ENCODE measurements at regions not wholly inside any gene's neighbourhood (a gene's known extent, or its start where the extent isn't known, plus 50 kb on each side); places are given as distances from the start of the nearest gene placed in this dataset.

DNA sequence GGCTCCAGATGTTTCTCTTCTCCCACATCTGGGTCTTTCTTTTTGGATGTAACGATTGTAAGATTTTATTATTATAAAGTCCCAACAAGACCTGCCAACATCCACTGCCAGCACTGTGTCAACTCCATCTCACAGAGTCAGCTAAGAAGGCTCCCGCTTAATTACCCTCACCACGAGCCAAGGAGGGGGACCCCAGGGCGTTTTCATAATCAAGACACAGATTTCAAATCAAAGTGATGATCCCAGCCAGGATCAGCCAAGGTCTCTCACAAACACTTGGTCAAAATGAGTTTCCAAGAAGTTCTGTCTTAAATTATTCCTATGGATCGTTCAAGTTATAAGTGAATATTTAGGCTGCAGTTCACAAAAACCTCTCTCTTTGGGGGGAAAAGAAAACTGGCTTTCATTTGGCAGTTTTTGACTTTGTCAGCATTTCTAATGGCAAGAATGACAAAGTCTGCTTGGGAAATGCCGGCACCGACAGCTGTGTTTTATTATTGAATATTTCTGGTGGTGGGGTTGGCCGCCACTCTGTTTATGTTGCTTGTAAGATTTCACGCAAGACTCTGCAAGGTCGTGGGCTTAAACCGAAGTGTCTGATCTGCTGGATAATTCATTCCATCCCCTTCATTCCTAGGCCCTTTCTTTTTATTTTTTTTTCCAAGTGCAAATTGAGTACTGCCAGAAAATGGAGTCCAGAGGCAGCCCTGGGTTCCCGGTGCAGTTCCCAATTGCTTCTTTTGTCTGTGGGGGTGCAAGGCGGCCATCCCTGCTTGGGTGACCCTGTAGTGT is 170.2 kb upstream of the PMEPA1 start:
- RAD21 ChIA-PET (ENCODE audit: unreplicated experiment) = no interaction called here
- FAIRE-seq = no peak
- Histone ChIP-seq H2AFZ (ENCODE audit: control insufficient read depth, low read depth, low read length) (no peak overlapping the region), H3K9me3 (replicated peaks; ENCODE audit: control insufficient read depth, insufficient read depth, low read length) (no peaks in the 10 kb centered on the region), H3K27me3 (replicated peaks in 1 of 2; ENCODE audit: control insufficient read depth in 2 of 2, insufficient read depth in 2 of 2, low read length in 1 of 2) (peaks cover 3 to 5% of the 10 kb centered on the region in 2 experiments; a peak in 2 of 4 replicates), H4K20me1 (ENCODE audit: control insufficient read depth, insufficient read depth) (no peaks in the 10 kb centered on the region), H3K9ac (ENCODE audit: control insufficient read depth, insufficient read depth, low read length) (no peak overlapping the region), H3K79me2 (ENCODE audit: control insufficient read depth, insufficient read depth, low read length) (no peaks in the 10 kb centered on the region), H3K4me3 (no peak overlapping the region), H3K4me1 (ENCODE audit: control insufficient read depth, insufficient read depth, low read length) (no peaks in the 10 kb centered on the region), H3K27ac (ENCODE audit: control insufficient read depth, insufficient read depth) (no peak overlapping the region), H3K4me2 (ENCODE audit: control insufficient read depth, insufficient read depth) (no peak overlapping the region), H3K36me3 (ENCODE audit: control insufficient read depth in 2 of 2, insufficient read depth in 2 of 2, low read length in 1 of 2) (no peaks in the 10 kb centered on the region)
- ATAC-seq = no peak
- in situ Hi-C loops (cut with MboI) = no loop called here
- no peak for TF ChIP-seq KAT2A (conservative IDR thresholded peaks at IDR 0.05; ENCODE audit: control insufficient read depth, low read depth, low read length)
- TF ChIP-seq MYC (IDR thresholded peaks at IDR 0.05; ENCODE audit: insufficient read depth, insufficient read length, insufficient replicate concordance, low read length, severe bottlenecking) = no peak
- no peak for TF ChIP-seq SMARCA5 (IDR thresholded peaks at IDR 0.05)
- TF ChIP-seq CBX3 (IDR thresholded peaks at IDR 0.05; ENCODE audit: borderline replicate concordance, low read depth) = no peak
- no peak for TF ChIP-seq LARP7 (IDR thresholded peaks at IDR 0.05)
- no peak for TF ChIP-seq ESRRA (IDR thresholded peaks at IDR 0.05; ENCODE audit: low read length)
- TF ChIP-seq YBX1 (IDR thresholded peaks at IDR 0.05) = no peak
- TF ChIP-seq SUPT20H (IDR thresholded peaks at IDR 0.05; ENCODE audit: borderline replicate concordance, control insufficient read depth, low read depth, low read length) = no peak
- no peak for TF ChIP-seq SUZ12 (IDR thresholded peaks at IDR 0.05; ENCODE audit: unreplicated experiment)
- TF ChIP-seq STAT3 (IDR thresholded peaks at IDR 0.05; ENCODE audit: low read depth, low read length) = no peak
- TF ChIP-seq NFXL1 (IDR thresholded peaks at IDR 0.05; ENCODE audit: borderline replicate concordance) = no peak
- TF ChIP-seq IKZF2 (IDR thresholded peaks at IDR 0.05) = no peak
- no peak for TF ChIP-seq ATF3 (IDR thresholded peaks at IDR 0.05; ENCODE audit: borderline replicate concordance, extremely low read depth, low read depth, low read length)
- TF ChIP-seq RAD21 (IDR thresholded peaks at IDR 0.05; ENCODE audit: insufficient read depth, low read depth, low read length) = no peak
- TF ChIP-seq BHLHE40 (IDR thresholded peaks at IDR 0.05; ENCODE audit: borderline replicate concordance in 1 of 2, low read depth in 2 of 2, low read length in 1 of 2) = no peak
- TF ChIP-seq TCF12 (IDR thresholded peaks at IDR 0.05; ENCODE audit: low read depth, low read length) = no peak
- TF ChIP-seq SRF (IDR thresholded peaks at IDR 0.05; ENCODE audit: low read depth in 2 of 2, low read length in 2 of 2) = no peak
- TF ChIP-seq SMC3 (IDR thresholded peaks at IDR 0.05; ENCODE audit: borderline replicate concordance, low read length) = no peak
- TF ChIP-seq EED (IDR thresholded peaks at IDR 0.05; ENCODE audit: low read depth) = no peak
- no peak for TF ChIP-seq ZNF622 (IDR thresholded peaks at IDR 0.05)
- CTCF ChIA-PET = no interaction called here
- no peak for DNase-seq (ENCODE audit: low read depth, low spot score)
- SMC1A ChIA-PET (ENCODE audit: uncharacterized antibody, unreplicated experiment) = no interaction called here
- BruUV-seq (replicated peaks) = no TSS peak
- POLR2A ChIA-PET = no interaction called here
- intact Hi-C loops (cut with micrococcal nuclease; ENCODE audit: unreplicated experiment) = no loop called here
- WGBS (ENCODE audit: insufficient coverage, insufficient replicate concordance, low lambda C conversion rate, missing lambda C conversion rate) = 33% methylated on average over 13 of the region's 13 CpGs

All from GM12878 (cell line).